Natural killer cell treated with Interleukin-12 subunit alpha and Interleukin-12 subunit beta and Interleukin-15 and Interleukin-18, amount 100 ng/mL, for 72 hours (primary cell): ENCODE measurements at regions not wholly inside any gene's neighbourhood (a gene's known extent, or its start where the extent isn't known, plus 50 kb on each side); places are given as distances from the start of the nearest gene placed in this dataset.

ENCODE experiments used
- ATAC-seq, 2 donors: fragments of 150-1000 bp; cut with Tn5 transposase in 1 of 2; sonication (Bioruptor Pico), chemical (Tn5 transposase) in 1 of 2; 2 replicates each; pipeline ENCODE4 v1.10.0; 2021
- DNase-seq: peaks from one replicate; pipeline ENCODE4 v3.0.0; 2022; ENCODE audit warnings: low spot score
- H3K27ac Mint-ChIP-seq, 2 donors: 1 replicate in 1 of 2; 2 replicates in 1 of 2; pipeline ENCODE4 v1.8.0; 2022; ENCODE audit warnings: mixed read lengths in 2 of 2, mild to moderate bottlenecking in 1 of 2, moderate library complexity in 1 of 2
- H3K27me3 Mint-ChIP-seq, 2 donors: 1 replicate in 1 of 2; 2 replicates in 1 of 2; pipeline ENCODE4 v1.8.0; 2022; ENCODE audit warnings: mixed read lengths in 2 of 2
- H3K36me3 Mint-ChIP-seq: one replicate; pipeline ENCODE4 v1.8.0; 2022; ENCODE audit warnings: mixed read lengths
- H3K4me1 Mint-ChIP-seq, 2 donors: 1 replicate in 1 of 2; 2 replicates in 1 of 2; pipeline ENCODE4 v1.8.0; 2022; ENCODE audit warnings: low read depth in 2 of 2, mixed read lengths in 2 of 2, mild to moderate bottlenecking in 1 of 2
- H3K4me3 Mint-ChIP-seq: one replicate; pipeline ENCODE4 v1.8.0; 2022; ENCODE audit warnings: mixed read lengths
- H3K9me3 Mint-ChIP-seq: 2 replicates; pipeline ENCODE4 v1.8.0; 2022; ENCODE audit warnings: mixed read lengths

DNA sequence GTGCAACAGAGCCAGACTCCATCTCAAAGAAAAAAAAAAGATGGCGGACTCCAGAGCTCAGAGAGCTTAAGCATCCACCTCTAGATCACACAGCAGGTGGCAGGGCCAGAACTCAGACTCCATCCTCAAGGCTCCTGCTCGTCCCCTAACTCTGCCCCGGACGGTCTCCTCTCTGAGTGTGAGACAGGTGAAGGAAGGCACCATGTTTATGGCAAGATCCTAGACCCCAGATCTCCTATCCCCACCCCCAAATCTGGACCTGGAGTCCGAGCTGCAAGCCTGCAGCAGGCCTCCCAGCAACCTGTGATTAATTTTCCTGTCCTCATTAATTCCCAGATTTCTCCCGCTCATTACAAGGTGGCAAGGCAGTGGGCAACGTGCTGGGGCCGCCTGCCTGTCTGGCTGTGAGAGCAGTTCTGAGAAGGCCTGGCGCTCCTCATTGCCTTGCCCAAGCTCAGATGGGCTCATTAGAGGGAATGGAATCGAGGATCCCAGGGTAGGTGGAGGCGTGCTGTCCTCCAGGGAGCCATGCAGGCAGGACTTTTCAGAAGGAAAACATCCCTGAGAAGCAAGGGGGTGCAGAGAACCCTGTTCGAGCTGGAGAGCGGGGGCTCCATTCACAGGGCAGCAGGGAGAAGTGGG lies 296.6 kb upstream of the RTL1 start:
- peaks cover 3% of the 10 kb centered on the region for H3K9me3 Mint-ChIP-seq
- DNase-seq = no peak

DNA sequence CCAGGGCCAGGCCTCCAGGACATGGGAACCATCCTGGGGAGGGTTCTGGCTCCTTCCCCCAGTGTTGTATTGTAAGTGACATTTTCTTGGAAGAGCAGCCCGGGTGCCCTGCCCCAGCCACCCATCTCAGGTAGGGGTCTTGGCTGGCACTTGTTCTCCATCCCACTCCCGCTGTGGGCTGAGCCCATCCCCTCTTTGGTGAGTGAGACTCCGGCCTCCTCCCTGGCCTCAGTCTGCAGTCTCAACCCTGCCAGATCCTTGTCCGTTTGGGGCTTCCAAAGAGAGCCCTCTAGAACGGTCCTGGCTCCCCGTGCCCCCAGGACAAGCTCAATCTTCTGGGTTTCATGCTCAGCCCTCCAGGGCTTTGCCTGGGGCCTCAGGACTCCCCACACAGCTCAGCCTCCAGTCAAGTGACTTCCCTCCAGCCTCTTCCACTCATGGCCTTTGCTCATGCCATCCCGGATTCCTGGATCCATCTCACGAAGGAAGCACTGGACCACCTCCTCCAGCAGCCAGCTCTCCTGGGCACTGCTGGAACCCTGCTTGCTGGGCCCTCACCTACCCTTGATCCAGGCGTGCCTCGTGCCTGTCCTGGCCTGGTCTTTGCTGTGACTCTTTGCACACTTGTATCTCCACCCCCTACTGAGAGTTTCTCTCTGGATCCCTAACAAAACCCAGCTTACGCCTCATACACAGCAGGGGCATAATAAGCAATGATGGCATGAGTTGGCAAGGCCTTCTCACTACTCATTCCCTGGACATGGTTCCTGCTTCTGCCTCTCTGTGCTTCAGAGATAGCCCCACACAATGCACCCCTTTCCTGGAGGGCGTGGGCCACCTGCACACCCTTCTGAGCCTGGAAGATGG lies 297.4 kb upstream of the RTL1 start:
- Mint-ChIP-seq H3K4me3 (no peak overlapping the region), H3K9me3 (peaks cover 10% of the 10 kb centered on the region), H3K36me3 (peaks cover 6% of the 10 kb centered on the region), H3K4me1 (no peaks in the 10 kb centered on the region), H3K27ac (no peak overlapping the region), H3K27me3 (peaks cover 0 to 3% of the 10 kb centered on the region in 2 donors)
- ATAC-seq = no peak
- no peak for DNase-seq

More for the DNA sequence above, 296.6 kb upstream of the RTL1 start:
- Mint-ChIP-seq H3K27ac (no peak overlapping the region), H3K4me1 (no peaks in the 10 kb centered on the region), H3K27me3 (peaks cover 0 to 3% of the 10 kb centered on the region in 2 donors), H3K4me3 (no peak overlapping the region), H3K36me3 (no peaks in the 10 kb centered on the region)
- no peak for ATAC-seq

DNA sequence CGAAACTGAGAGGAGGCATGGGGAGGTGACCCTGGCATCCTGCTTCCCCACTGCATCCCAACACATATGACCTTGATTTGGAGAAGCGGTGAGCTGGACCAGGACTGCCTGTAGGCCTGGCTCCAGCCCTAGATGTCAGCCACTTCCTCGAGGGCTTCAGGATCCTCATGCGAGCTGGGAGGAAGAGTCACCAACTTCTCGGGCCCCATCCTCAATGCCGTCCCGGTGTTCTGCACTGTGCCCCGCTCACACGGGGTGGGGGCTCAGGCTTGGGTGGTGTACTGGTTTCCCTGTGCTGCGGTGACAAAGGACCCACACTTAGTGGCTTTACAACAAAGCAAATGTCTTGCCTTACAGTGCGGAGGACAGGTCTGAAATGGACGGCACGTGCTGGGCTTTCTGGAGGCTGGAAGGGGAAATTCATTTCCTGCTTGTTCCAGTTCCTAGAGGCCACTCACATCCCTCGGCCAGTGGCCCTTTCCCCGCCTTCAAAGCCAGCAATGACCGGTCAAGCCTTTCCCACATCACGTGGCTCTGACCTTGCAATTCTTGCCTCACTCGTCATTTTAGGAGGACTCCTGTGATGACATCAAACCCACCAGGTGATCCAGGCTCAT lies 298.1 kb upstream of the RTL1 start:
- Mint-ChIP-seq H3K4me3 (no peak overlapping the region), H3K4me1 (no peaks in the 10 kb centered on the region), H3K9me3 (peaks cover 12% of the 10 kb centered on the region), H3K27me3 (peaks cover 0 to 3% of the 10 kb centered on the region in 2 donors), H3K36me3 (peaks cover 10% of the 10 kb centered on the region), H3K27ac (no peak overlapping the region)
- ATAC-seq = no peak
- DNase-seq = no peak

DNA sequence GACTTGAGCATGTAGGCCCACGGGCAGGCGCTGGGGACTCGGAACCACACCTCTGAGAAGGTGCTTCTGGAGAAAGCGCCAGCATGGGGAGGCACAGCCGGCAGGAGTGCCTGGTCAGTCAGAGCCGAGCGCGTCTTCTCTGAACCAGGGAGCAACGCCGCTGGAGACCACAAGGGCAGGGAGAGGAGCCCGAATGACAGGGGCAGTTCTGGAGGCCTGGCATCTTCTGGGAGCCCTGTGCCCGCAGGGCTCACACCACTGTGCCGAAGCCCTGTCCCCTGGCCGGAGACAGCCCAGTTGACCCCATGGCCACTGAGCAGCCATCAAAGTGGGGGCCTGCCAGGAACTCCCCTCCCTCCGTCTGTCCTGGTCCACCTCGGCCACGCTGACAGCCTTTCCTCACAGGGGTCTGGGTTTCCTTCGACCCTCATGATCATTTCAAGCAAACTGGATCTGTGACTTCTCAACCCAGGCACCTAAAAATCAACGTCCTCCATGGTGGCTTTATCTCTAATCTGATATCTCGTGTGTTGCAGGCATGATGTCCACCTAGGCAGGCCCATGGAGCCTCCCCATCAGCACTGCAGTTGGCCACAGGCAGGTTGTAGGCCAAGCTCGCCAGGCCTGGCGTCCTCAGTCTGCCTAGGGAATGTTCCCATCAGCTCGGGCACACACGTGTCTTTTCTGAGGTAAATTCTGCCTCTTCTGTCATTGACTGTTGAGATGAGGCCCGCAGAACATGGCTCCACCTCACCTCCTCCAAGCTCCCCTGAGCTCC lies 299.3 kb upstream of the RTL1 start:
- H3K4me3 Mint-ChIP-seq = no peak overlapping the region
- no peaks in the 10 kb centered on the region for H3K4me1 Mint-ChIP-seq
- H3K9me3 Mint-ChIP-seq = peaks cover 18% of the 10 kb centered on the region
- no peak overlapping the region for H3K27ac Mint-ChIP-seq
- peaks cover 19% of the 10 kb centered on the region for H3K36me3 Mint-ChIP-seq
- ATAC-seq = no peak
- no peak for DNase-seq
- peaks cover 5% of the 10 kb centered on the region in 2 donors for H3K27me3 Mint-ChIP-seq

DNA sequence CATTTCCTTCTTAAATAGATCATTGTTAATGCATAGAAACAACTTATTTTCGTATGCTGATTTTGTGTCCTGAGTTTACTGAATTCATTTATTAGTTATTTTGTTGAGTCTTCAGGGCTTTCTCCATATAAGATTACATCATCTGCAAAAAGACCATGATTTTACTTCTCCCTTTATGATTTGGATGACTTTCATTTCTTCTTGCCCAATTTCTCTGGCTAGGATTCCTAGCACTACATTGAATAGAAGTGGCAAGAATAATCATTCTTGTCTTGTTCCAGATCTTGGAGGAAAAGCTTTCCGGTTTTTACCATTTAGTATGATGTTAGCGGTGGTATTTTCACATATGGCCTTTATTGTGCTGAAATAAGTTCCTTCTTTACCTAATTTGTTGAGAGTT lies 303.0 kb upstream of the RTL1 start:
- ATAC-seq (no peak), DNase-seq (no peak)
- Mint-ChIP-seq H3K4me1 (no peaks in the 10 kb centered on the region), H3K9me3 (peaks cover 31% of the 10 kb centered on the region), H3K27me3 (peaks cover 7 to 13% of the 10 kb centered on the region in 2 donors), H3K4me3 (no peak overlapping the region), H3K27ac (no peak overlapping the region), H3K36me3 (peaks cover 45% of the 10 kb centered on the region)

DNA sequence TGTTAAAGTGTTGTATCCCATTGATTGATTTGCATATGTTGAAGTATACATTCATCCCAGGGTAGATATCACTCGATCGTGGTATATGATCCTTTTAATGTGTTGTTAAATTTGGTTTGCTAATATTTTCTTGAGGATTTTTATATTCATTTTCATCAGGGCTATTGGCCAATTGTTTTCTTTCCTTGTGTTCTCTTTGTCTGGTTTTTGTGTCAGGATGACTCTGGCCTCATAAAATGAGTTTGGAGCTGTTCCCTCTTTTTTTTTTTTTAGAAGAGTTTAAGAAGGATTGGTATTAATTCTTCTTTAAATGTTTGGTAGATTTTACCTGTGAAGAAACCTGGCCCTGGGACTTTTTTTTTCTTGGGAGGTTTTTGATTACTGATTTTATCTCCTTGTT lies 303.5 kb upstream of the RTL1 start:
- Mint-ChIP-seq H3K27me3 (peaks cover 7 to 13% of the 10 kb centered on the region in 2 donors), H3K4me3 (no peak overlapping the region), H3K36me3 (peaks cover 48% of the 10 kb centered on the region), H3K9me3 (peaks cover 34% of the 10 kb centered on the region), H3K27ac (no peak overlapping the region), H3K4me1 (no peaks in the 10 kb centered on the region)
- ATAC-seq (no peak), DNase-seq (no peak)

DNA sequence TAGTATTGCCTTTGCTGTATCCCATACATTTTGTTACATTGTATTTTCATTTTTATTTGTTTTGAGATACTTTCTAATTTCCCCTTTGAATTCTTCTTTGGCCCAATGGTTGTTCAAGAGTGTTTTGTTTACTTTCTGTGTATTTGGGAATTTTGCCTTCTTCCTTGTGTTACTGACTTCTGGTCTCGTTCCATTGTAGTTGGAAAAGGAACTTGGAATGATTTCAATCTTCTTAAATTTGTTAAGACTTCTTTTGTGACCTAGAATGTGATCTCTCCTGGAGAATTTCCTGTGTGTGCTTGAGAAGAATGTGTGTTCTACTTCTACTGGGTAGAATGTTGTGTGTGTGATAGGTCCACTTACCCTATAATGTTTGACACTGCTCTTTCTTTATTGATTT lies 304.4 kb upstream of the RTL1 start:
- DNase-seq = no peak
- Mint-ChIP-seq H3K36me3 (peaks cover 51% of the 10 kb centered on the region), H3K27ac (no peak overlapping the region), H3K9me3 (peaks cover 37% of the 10 kb centered on the region), H3K4me1 (no peaks in the 10 kb centered on the region), H3K4me3 (no peak overlapping the region), H3K27me3 (peaks cover 7 to 13% of the 10 kb centered on the region in 2 donors)
- no peak for ATAC-seq

DNA sequence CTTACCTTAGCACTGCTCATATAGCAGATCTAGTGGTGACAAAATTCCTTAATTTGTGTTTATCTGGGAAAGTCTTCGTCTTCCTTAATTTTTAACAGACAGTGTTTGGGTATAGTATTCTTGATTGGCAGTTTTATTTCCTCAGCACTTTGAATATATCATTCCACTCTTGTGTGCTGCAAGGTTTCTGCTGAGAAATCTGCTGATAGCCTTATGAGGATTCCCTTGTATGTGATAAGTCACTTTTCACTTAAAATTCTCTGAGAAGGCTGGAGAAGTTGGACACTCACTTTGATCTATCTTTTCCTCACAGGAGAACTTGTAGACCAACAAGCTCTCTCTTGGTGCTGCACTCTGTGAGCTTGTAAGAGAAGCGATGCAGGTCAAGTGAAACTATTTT lies 306.1 kb upstream of the RTL1 start:
- Mint-ChIP-seq H3K36me3 (peaks cover 51% of the 10 kb centered on the region), H3K4me3 (no peak overlapping the region), H3K9me3 (peaks cover 34% of the 10 kb centered on the region), H3K27me3 (peaks cover 4 to 13% of the 10 kb centered on the region in 2 donors), H3K4me1 (no peaks in the 10 kb centered on the region), H3K27ac (no peak overlapping the region)
- DNase-seq (no peak), ATAC-seq (no peak)

DNA sequence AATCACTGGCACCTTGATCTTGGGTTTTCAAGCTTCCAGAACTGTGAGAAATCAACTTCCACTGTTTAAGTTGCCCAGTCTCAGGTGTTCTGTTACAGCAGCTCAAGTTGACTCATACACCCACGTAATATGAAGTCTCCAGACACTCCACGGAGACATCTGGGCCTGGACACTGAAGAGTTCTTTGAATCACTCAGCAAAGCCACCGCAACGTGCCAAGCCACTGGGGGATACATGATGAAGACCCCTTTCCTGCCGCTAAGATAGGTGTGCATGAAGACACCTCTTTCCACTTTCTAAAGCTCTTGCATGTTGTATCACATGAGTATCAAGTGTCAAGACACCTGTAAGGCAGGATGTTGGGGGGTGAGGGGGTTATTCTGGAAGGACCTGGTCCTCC lies 311.7 kb upstream of the RTL1 start:
- peaks cover 8% of the 10 kb centered on the region for H3K9me3 Mint-ChIP-seq
- H3K27ac Mint-ChIP-seq = no peak overlapping the region
- peaks cover 0 to 1% of the 10 kb centered on the region in 2 donors for H3K27me3 Mint-ChIP-seq
- no peak overlapping the region for H3K4me3 Mint-ChIP-seq
- no peak for ATAC-seq
- H3K4me1 Mint-ChIP-seq = no peaks in the 10 kb centered on the region
- DNase-seq = no peak
- peaks cover 15% of the 10 kb centered on the region for H3K36me3 Mint-ChIP-seq

DNA sequence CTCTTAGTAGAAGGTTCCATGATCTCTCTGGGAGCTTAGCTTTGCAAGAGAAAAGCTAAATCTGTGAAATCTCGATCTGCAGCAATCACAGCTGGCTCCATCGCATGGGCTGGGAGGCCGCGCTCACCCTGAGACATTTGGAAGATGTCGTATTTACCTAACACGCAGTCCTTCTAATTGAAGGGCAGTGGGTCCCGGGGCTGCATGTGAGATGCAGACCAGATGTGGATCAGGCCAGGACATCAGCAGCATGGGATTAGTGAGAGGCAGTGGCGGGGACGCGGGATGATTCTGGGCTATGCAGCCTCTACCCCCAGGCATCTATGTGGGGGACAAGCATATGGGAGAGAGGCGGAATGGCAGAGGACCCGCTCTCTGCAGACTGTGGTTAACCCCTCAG lies 312.4 kb upstream of the RTL1 start:
- peaks cover 6% of the 10 kb centered on the region for H3K9me3 Mint-ChIP-seq
- H3K27me3 Mint-ChIP-seq = peaks cover 0 to 3% of the 10 kb centered on the region in 2 donors
- ATAC-seq (no peak), DNase-seq (peak; percentile 44)
- H3K4me1 Mint-ChIP-seq = no peaks in the 10 kb centered on the region
- peaks cover 10% of the 10 kb centered on the region for H3K36me3 Mint-ChIP-seq
- H3K27ac Mint-ChIP-seq = no peak overlapping the region
- H3K4me3 Mint-ChIP-seq = no peak overlapping the region

DNA sequence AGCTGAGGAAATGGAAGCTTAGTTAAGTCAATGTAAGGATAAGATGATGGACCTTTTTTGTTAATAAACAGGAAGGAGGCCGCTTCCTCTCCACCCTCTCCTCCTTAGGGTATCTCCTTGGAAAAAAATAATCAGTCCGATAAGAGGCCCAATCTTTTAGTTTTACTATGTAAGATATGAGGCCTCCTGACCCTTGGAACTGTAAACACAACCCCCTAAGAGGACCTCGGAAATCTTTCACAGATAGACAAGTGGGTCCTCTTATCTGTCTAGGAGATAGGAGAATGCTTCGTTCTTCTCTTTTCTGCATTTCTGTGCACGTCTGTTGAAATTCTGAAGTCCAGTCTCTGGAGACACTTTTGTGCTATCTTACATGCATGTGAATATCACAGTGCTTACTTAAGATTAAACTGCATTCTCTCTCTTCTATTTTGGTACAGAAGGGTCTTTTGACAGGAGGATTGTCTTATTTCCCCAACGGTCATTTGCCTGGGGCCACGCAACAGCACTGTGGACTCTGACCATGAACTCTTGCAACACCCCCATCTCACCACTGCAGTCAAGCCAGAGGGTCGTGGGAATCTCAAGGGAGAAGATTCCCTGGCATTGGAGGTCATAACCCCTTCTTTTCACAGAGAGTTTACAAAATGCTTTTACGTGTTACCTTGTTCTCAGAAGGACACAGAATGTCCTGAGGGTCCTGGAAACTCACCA lies 313.0 kb upstream of the RTL1 start:
- ATAC-seq (no peak), DNase-seq (peak; percentile 31)
- Mint-ChIP-seq H3K4me3 (no peak overlapping the region), H3K4me1 (no peaks in the 10 kb centered on the region), H3K27ac (no peak overlapping the region), H3K27me3 (peaks cover 0 to 3% of the 10 kb centered on the region in 2 donors), H3K36me3 (peaks cover 10% of the 10 kb centered on the region), H3K9me3 (peaks cover 6% of the 10 kb centered on the region)

DNA sequence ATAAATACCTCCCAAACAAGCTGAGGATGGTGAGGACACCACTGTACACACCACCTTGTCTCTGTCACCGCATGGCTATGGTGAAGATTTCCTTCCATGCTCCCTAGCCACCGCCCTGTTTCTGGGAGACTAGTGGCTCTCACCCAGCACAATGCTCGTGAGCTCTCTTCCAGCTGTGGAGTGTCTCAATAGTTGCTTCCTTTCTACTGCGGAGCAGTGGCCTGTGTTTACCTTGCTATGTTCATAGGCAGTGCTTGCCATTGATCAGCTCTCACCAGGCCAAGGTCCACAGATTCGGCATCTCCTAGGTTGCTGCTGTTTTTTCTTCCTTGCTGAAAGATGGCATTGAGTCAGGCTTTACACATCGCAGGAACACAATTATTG lies 313.6 kb upstream of the RTL1 start:
- no peaks in the 10 kb centered on the region for H3K4me1 Mint-ChIP-seq
- peaks cover 7% of the 10 kb centered on the region for H3K36me3 Mint-ChIP-seq
- ATAC-seq = no peak
- no peak overlapping the region for H3K4me3 Mint-ChIP-seq
- H3K27ac Mint-ChIP-seq = no peak overlapping the region
- peaks cover 0 to 3% of the 10 kb centered on the region in 2 donors for H3K27me3 Mint-ChIP-seq
- peak; percentile 5 for DNase-seq
- H3K9me3 Mint-ChIP-seq = peaks cover 3% of the 10 kb centered on the region
